ENCODE measurements at regions not wholly inside any gene's neighbourhood (a gene's known extent, or its start where the extent isn't known, plus 50 kb on each side); places are given as distances from the start of the nearest gene placed in this dataset.

- no peak overlapping the region for H3K4me3 ChIP-seq
- H3K4me1 ChIP-seq, result no peaks in the 10 kb centered on the region
- no peaks in the 10 kb centered on the region for H3K27me3 ChIP-seq (replicated peaks in 1 of 7)
- 81 to 90% (median 87%) methylated on average over 2 of the region's 2 CpGs for WGBS, 5 donors
- TF ChIP-seq, protein P1, sequence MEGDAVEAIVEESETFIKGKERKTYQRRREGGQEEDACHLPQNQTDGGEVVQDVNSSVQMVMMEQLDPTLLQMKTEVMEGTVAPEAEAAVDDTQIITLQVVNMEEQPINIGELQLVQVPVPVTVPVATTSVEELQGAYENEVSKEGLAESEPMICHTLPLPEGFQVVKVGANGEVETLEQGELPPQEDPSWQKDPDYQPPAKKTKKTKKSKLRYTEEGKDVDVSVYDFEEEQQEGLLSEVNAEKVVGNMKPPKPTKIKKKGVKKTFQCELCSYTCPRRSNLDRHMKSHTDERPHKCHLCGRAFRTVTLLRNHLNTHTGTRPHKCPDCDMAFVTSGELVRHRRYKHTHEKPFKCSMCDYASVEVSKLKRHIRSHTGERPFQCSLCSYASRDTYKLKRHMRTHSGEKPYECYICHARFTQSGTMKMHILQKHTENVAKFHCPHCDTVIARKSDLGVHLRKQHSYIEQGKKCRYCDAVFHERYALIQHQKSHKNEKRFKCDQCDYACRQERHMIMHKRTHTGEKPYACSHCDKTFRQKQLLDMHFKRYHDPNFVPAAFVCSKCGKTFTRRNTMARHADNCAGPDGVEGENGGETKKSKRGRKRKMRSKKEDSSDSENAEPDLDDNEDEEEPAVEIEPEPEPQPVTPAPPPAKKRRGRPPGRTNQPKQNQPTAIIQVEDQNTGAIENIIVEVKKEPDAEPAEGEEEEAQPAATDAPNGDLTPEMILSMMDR (IDR thresholded peaks at IDR 0.05 in 8 of 11, conservative IDR thresholded peaks at IDR 0.05 in 3 of 11), result no peak
- TF ChIP-seq POLR2AphosphoS5 (IDR thresholded peaks at IDR 0.05) (no peak), POLR2A (IDR thresholded peaks at IDR 0.05) (no peak)
- intact Hi-C loops (cut with DNase I; ENCODE audit: low total_unique reads), result no loop called here
- H3K36me3 ChIP-seq, result no peaks in the 10 kb centered on the region
- H3K9me3 ChIP-seq, result peaks cover 0 to 6% (median 0%) of the 10 kb centered on the region in 8 donors
- no peak overlapping the region for H3K27ac ChIP-seq
- DNase-seq, result no peak
Observed at GRCh38 chr10:53072144-53072543, 299.6 kb upstream of the MBL2 start.

- peaks cover 0 to 6% (median 0%) of the 10 kb centered on the region in 8 donors for H3K9me3 ChIP-seq
- no peaks in the 10 kb centered on the region for H3K36me3 ChIP-seq
- no peak overlapping the region for H3K27ac ChIP-seq
- no peaks in the 10 kb centered on the region for H3K27me3 ChIP-seq (replicated peaks in 1 of 7)
- H3K4me3 ChIP-seq, result no peak overlapping the region
- TF ChIP-seq POLR2AphosphoS5 (IDR thresholded peaks at IDR 0.05) (no peak), POLR2A (IDR thresholded peaks at IDR 0.05) (no peak)
- TF ChIP-seq, protein P1 (IDR thresholded peaks at IDR 0.05 in 8 of 11, conservative IDR thresholded peaks at IDR 0.05 in 3 of 11), result no peak
- no peaks in the 10 kb centered on the region for H3K4me1 ChIP-seq
- intact Hi-C loops (cut with DNase I; ENCODE audit: low total_unique reads), result no loop called here
- DNase-seq, result no peak
- 35 to 59% (median 44%) methylated on average over 4 of the region's 4 CpGs for WGBS, 5 donors
Observed at GRCh38 chr10:53071505-53072125, 299.0 kb upstream of the MBL2 start.

- TF ChIP-seq POLR2AphosphoS5 (IDR thresholded peaks at IDR 0.05) (no peak), POLR2A (IDR thresholded peaks at IDR 0.05) (no peak)
- no peaks in the 10 kb centered on the region for H3K4me1 ChIP-seq
- DNase-seq, result no peak
Observed at GRCh38 chr10:53069013-53069412, 296.4 kb upstream of the MBL2 start.

GRCh38 chr10:53064614-53065013, 292.0 kb upstream of the MBL2 start:
- H3K4me1 ChIP-seq, result no peaks in the 10 kb centered on the region
- DNase-seq, result no peak
- TF ChIP-seq, protein P1 (IDR thresholded peaks at IDR 0.05 in 8 of 11, conservative IDR thresholded peaks at IDR 0.05 in 3 of 11), result no peak
- no peak for TF ChIP-seq POLR2AphosphoS5 (IDR thresholded peaks at IDR 0.05)
- intact Hi-C loops (cut with DNase I; ENCODE audit: low total_unique reads), result no loop called here
- no peaks in the 10 kb centered on the region for H3K27me3 ChIP-seq (replicated peaks in 1 of 7)
- 15 to 26% (median 18%) methylated on average over 2 of the region's 2 CpGs for WGBS, 5 donors
- H3K36me3 ChIP-seq, result no peaks in the 10 kb centered on the region
- H3K9me3 ChIP-seq, result peaks cover 0 to 2% (median 0%) of the 10 kb centered on the region in 8 donors
- no peak overlapping the region for H3K27ac ChIP-seq
- no peak overlapping the region for H3K4me3 ChIP-seq

More at GRCh38 chr10:53069013-53069412, 296.4 kb upstream of the MBL2 start:
- Histone ChIP-seq H3K27me3 (replicated peaks in 1 of 7) (no peaks in the 10 kb centered on the region), H3K36me3 (no peaks in the 10 kb centered on the region), H3K4me3 (no peak overlapping the region), H3K9me3 (no peaks in the 10 kb centered on the region), H3K27ac (no peak overlapping the region)
- intact Hi-C loops (cut with DNase I; ENCODE audit: low total_unique reads), result no loop called here
